ENCODE measurements at regions not wholly inside any gene's neighbourhood (a gene's known extent, or its start where the extent isn't known, plus 50 kb on each side); places are given as distances from the start of the nearest gene placed in this dataset.

- no peak for FAIRE-seq
- no peak for DNase-seq (ENCODE audit: low spot score in 2 of 2)
Observed at GRCh38 chr10:6305401-6306321, 102.9 kb downstream of the PFKFB3 start.

- FAIRE-seq (no peak), DNase-seq (ENCODE audit: low spot score in 2 of 2) (no peak)
Observed at GRCh38 chr10:6306917-6307316, 104.2 kb downstream of the PFKFB3 start.

- FAIRE-seq = no peak
- DNase-seq (ENCODE audit: low spot score in 2 of 2) = no peak
Observed at GRCh38 chr10:6309816-6310215, 107.1 kb downstream of the PFKFB3 start.

- no peak for DNase-seq (ENCODE audit: low spot score in 2 of 2)
- no peak for FAIRE-seq
Observed at GRCh38 chr10:6310977-6311376, 108.2 kb downstream of the PFKFB3 start.

- no peak for FAIRE-seq
- DNase-seq (ENCODE audit: low spot score in 2 of 2) = no peak
Observed at GRCh38 chr10:6311700-6312330, 109.1 kb downstream of the PFKFB3 start.

GRCh38 chr10:6312636-6313035 is 109.9 kb downstream of the PFKFB3 start:
- FAIRE-seq (no peak), DNase-seq (ENCODE audit: low spot score in 2 of 2) (no peak)

GRCh38 chr10:6313111-6313895 is 110.6 kb downstream of the PFKFB3 start:
- no peak for FAIRE-seq
- no peak for DNase-seq (ENCODE audit: low spot score in 2 of 2)

- DNase-seq (ENCODE audit: low spot score in 2 of 2) (no peak), FAIRE-seq (no peak)
Observed at GRCh38 chr10:6314620-6315205, 112.0 kb downstream of the PFKFB3 start.

- FAIRE-seq = no peak
Observed at GRCh38 chr10:6319119-6319518, 116.4 kb downstream of the PFKFB3 start.

GRCh38 chr10:6320320-6321010 is 117.7 kb downstream of the PFKFB3 start:
- DNase-seq (ENCODE audit: low spot score in 2 of 2) (no peak), FAIRE-seq (no peak)

More at GRCh38 chr10:6319119-6319518, 116.4 kb downstream of the PFKFB3 start:
- no peak for DNase-seq (ENCODE audit: low spot score in 2 of 2)

- no peak for FAIRE-seq
- DNase-seq (ENCODE audit: low spot score in 2 of 2) = no peak
Observed at GRCh38 chr10:6321880-6322279, 119.1 kb downstream of the PFKFB3 start.

- FAIRE-seq (no peak), DNase-seq (ENCODE audit: low spot score in 2 of 2) (no peak)
Observed at GRCh38 chr10:6322805-6323204, 120.1 kb downstream of the PFKFB3 start.

GRCh38 chr10:6327961-6328698 is 125.4 kb downstream of the PFKFB3 start:
- no peak for FAIRE-seq

GRCh38 chr10:6328699-6329423 is 126.1 kb downstream of the PFKFB3 start:
- FAIRE-seq (no peak), DNase-seq (ENCODE audit: low spot score in 2 of 2) (peak in 1 of 2 donors; percentile 35)

More at GRCh38 chr10:6327961-6328698, 125.4 kb downstream of the PFKFB3 start:
- peak; percentile 34 to 40 for DNase-seq (ENCODE audit: low spot score in 2 of 2)

GRCh38 chr10:6333086-6333485 is 130.4 kb downstream of the PFKFB3 start:
- DNase-seq (ENCODE audit: low spot score in 2 of 2) (no peak), FAIRE-seq (no peak)

GRCh38 chr10:6333973-6334372 is 131.2 kb downstream of the PFKFB3 start:
- DNase-seq (ENCODE audit: low spot score in 2 of 2) (no peak), FAIRE-seq (no peak)

GRCh38 chr10:6336016-6336415 is 133.3 kb downstream of the PFKFB3 start:
- no peak for FAIRE-seq
- no peak for DNase-seq (ENCODE audit: low spot score in 2 of 2)

- no peak for DNase-seq (ENCODE audit: low spot score in 2 of 2)
- FAIRE-seq = no peak
Observed at GRCh38 chr10:6337382-6337781, 134.7 kb downstream of the PFKFB3 start.

- no peak for DNase-seq (ENCODE audit: low spot score in 2 of 2)
- no peak for FAIRE-seq
Observed at GRCh38 chr10:6338361-6338760, 135.6 kb downstream of the PFKFB3 start.
